Aorta (tissue), 5 donors: ENCODE measurements at regions not wholly inside any gene's neighbourhood (a gene's known extent, or its start where the extent isn't known, plus 50 kb on each side); places are given as distances from the start of the nearest gene placed in this dataset.

Source experiments
- ATAC-seq: fragments of 200-7000 bp; cut with Tn5 transposase; one replicate; pipeline ENCODE4 v1.9.1; 2022; ENCODE audit warnings: moderate library complexity; ENCODE audit not compliant: low FRiP score
- DNase-seq, 2 donors: peaks; one replicate each; pipeline ENCODE4 v3.0.0-alpha.2; 2020
- H3K27ac ChIP-seq, 2 donors: one replicate each; pipeline ENCODE4 v1.5.1; 2013; ENCODE audit warnings: low read length in 2 of 2, mild to moderate bottlenecking in 2 of 2, moderate library complexity in 2 of 2, control low read depth in 1 of 2, inconsistent platforms in 1 of 2, low read depth in 1 of 2
- H3K27me3 ChIP-seq, 2 donors: one replicate each; pipeline ENCODE4 v1.6.1; 2013; ENCODE audit warnings: control low read depth in 1 of 2, low read length in 1 of 2, mild to moderate bottlenecking in 1 of 2, moderate library complexity in 1 of 2; ENCODE audit not compliant: insufficient read depth in 2 of 2, control insufficient read depth in 1 of 2
- H3K36me3 ChIP-seq, 2 donors: one replicate each; pipeline ENCODE4 v1.6.1; 2013; ENCODE audit warnings: control low read depth in 1 of 2, low read length in 1 of 2, mild to moderate bottlenecking in 1 of 2; ENCODE audit not compliant: insufficient read depth in 2 of 2, control insufficient read depth in 1 of 2
- H3K4me1 ChIP-seq, 2 donors: one replicate each; pipeline ENCODE4 v1.6.1; 2013; ENCODE audit warnings: low read length in 2 of 2, control low read depth in 1 of 2, mild to moderate bottlenecking in 1 of 2, moderate library complexity in 1 of 2; ENCODE audit not compliant: insufficient read depth in 2 of 2, control insufficient read depth in 1 of 2
- H3K4me3 ChIP-seq, 2 donors: one replicate each; pipeline ENCODE4 v1.5.1; 2013; ENCODE audit warnings: low read length in 2 of 2, control low read depth in 1 of 2, mild to moderate bottlenecking in 1 of 2
- H3K9me3 ChIP-seq: one replicate; pipeline ENCODE4 v1.6.1; 2013; ENCODE audit warnings: mild to moderate bottlenecking, low read length; ENCODE audit not compliant: control insufficient read depth
- WGBS, 2 donors: extraction: QIAGEN DNeasy Blood & Tissue Kit; methylation state at CpG; one replicate each; pipeline ENCODE4 v1.1.7; 2013; 5-methylcytosine and 5-hydroxymethylcytosine counted together
- intact Hi-C, 2 donors: fragments of 100-400 bp; cut with DNase I; formaldehyde crosslinking; loops; one replicate each; pipeline versions ENCODE4 v1.14.2 to v1.15.0; 2022
- donor health status: healthy with polysubstance abuse.
- donor health status: Bipolar disorder and iron deficiency.
- donor health status: DM: no; HTN: no; CAD: no.
- donor health status: DM: no; HTN: no; CAD: no.
- donor health status: DM: yes; HTN: yes; CAD: no.

GRCh38 chr11:97202613-97203292, 812.9 kb downstream of the JRKL start:
- 68 to 74% methylated on average over 8 of the region's 8 CpGs for WGBS, 2 donors
- Histone ChIP-seq H3K36me3 (no peaks in the 10 kb centered on the region), H3K9me3 (no peaks in the 10 kb centered on the region), H3K4me1 (no peaks in the 10 kb centered on the region), H3K27me3 (no peaks in the 10 kb centered on the region), H3K4me3 (no peak overlapping the region), H3K27ac (no peak overlapping the region)
- ATAC-seq (no peak), DNase-seq (no peak)
- intact Hi-C loops: no loop called here

- H3K9me3 ChIP-seq: no peaks in the 10 kb centered on the region
- H3K27ac ChIP-seq: no peak overlapping the region
- 74 to 85% methylated on average over 3 of the region's 3 CpGs for WGBS, 2 donors
- H3K4me1 ChIP-seq: no peaks in the 10 kb centered on the region
- no peaks in the 10 kb centered on the region for H3K36me3 ChIP-seq
- intact Hi-C loops: no loop called here
- ATAC-seq (no peak), DNase-seq (no peak)
- H3K27me3 ChIP-seq: no peaks in the 10 kb centered on the region
- no peak overlapping the region for H3K4me3 ChIP-seq
Measured at GRCh38 chr11:97218011-97218410, 828.2 kb downstream of the JRKL start.

- Histone ChIP-seq H3K4me1 (no peaks in the 10 kb centered on the region), H3K9me3 (no peaks in the 10 kb centered on the region), H3K4me3 (no peak overlapping the region), H3K27ac (no peak overlapping the region), H3K27me3 (no peaks in the 10 kb centered on the region), H3K36me3 (no peaks in the 10 kb centered on the region)
- ATAC-seq: no peak
- no peak for DNase-seq
- intact Hi-C loops: no loop called here
- WGBS, 2 donors: 89 to 96% methylated on average over 3 of the region's 3 CpGs
Measured at GRCh38 chr11:97223647-97224046, 833.8 kb downstream of the JRKL start.

GRCh38 chr11:97224396-97224795, 834.6 kb downstream of the JRKL start:
- intact Hi-C loops: no loop called here
- 66 to 71% methylated on average over 4 of the region's 4 CpGs for WGBS, 2 donors
- Histone ChIP-seq H3K4me3 (no peak overlapping the region), H3K36me3 (no peaks in the 10 kb centered on the region), H3K27ac (no peak overlapping the region), H3K4me1 (no peaks in the 10 kb centered on the region), H3K9me3 (no peaks in the 10 kb centered on the region), H3K27me3 (no peaks in the 10 kb centered on the region)
- no peak for ATAC-seq
- no peak for DNase-seq

GRCh38 chr11:97225794-97226193, 836.0 kb downstream of the JRKL start:
- H3K36me3 ChIP-seq: no peaks in the 10 kb centered on the region
- no peaks in the 10 kb centered on the region for H3K27me3 ChIP-seq
- DNase-seq (no peak), ATAC-seq (no peak)
- no peak overlapping the region for H3K27ac ChIP-seq
- no peaks in the 10 kb centered on the region for H3K9me3 ChIP-seq
- 69 to 71% methylated on average over 5 of the region's 5 CpGs for WGBS, 2 donors
- intact Hi-C loops: no loop called here
- no peaks in the 10 kb centered on the region for H3K4me1 ChIP-seq
- H3K4me3 ChIP-seq: no peak overlapping the region

GRCh38 chr11:97229936-97230335, 840.1 kb downstream of the JRKL start:
- Histone ChIP-seq H3K4me3 (no peak overlapping the region), H3K27me3 (no peaks in the 10 kb centered on the region), H3K4me1 (no peaks in the 10 kb centered on the region), H3K27ac (no peak overlapping the region), H3K36me3 (no peaks in the 10 kb centered on the region), H3K9me3 (no peaks in the 10 kb centered on the region)
- ATAC-seq (no peak), DNase-seq (no peak)
- 87% methylated on average over 3 of the region's 3 CpGs for WGBS, 2 donors
- intact Hi-C loops: no loop called here

- no peaks in the 10 kb centered on the region for H3K9me3 ChIP-seq
- H3K4me1 ChIP-seq: no peaks in the 10 kb centered on the region
- H3K36me3 ChIP-seq: no peaks in the 10 kb centered on the region
- H3K27ac ChIP-seq: no peak overlapping the region
- ATAC-seq (no peak), DNase-seq (no peak)
- no peak overlapping the region for H3K4me3 ChIP-seq
- intact Hi-C loops: no loop called here
- H3K27me3 ChIP-seq: no peaks in the 10 kb centered on the region
Measured at GRCh38 chr11:97231231-97231630, 841.4 kb downstream of the JRKL start.

GRCh38 chr11:97234016-97234415, 844.2 kb downstream of the JRKL start:
- no peak for DNase-seq

GRCh38 chr11:97237151-97237550, 847.3 kb downstream of the JRKL start:
- ATAC-seq (no peak), DNase-seq (no peak)
- H3K27ac ChIP-seq: no peak overlapping the region
- intact Hi-C loops: no loop called here
- no peaks in the 10 kb centered on the region for H3K27me3 ChIP-seq
- H3K4me1 ChIP-seq: no peaks in the 10 kb centered on the region
- H3K9me3 ChIP-seq: no peaks in the 10 kb centered on the region
- no peak overlapping the region for H3K4me3 ChIP-seq
- 86 to 91% methylated on average over 2 of the region's 2 CpGs for WGBS, 2 donors
- no peaks in the 10 kb centered on the region for H3K36me3 ChIP-seq

More at GRCh38 chr11:97234016-97234415, 844.2 kb downstream of the JRKL start:
- ATAC-seq: no peak
- H3K9me3 ChIP-seq: no peaks in the 10 kb centered on the region
- 66 to 67% methylated on average over 3 of the region's 3 CpGs for WGBS, 2 donors
- H3K27me3 ChIP-seq: no peaks in the 10 kb centered on the region
- no peaks in the 10 kb centered on the region for H3K36me3 ChIP-seq
- no peak overlapping the region for H3K27ac ChIP-seq
- intact Hi-C loops: no loop called here
- no peak overlapping the region for H3K4me3 ChIP-seq
- H3K4me1 ChIP-seq: no peaks in the 10 kb centered on the region
